ENCODE measurements at regions not wholly inside any gene's neighbourhood (a gene's known extent, or its start where the extent isn't known, plus 50 kb on each side); places are given as distances from the start of the nearest gene placed in this dataset.

GRCh38 chr5:158390577-158390976 is 531.6 kb upstream of the CLINT1 start:
- no peak for DNase-seq

- no peak for DNase-seq
Measured at GRCh38 chr5:158389786-158390185, 530.8 kb upstream of the CLINT1 start.

GRCh38 chr5:158388021-158388420 is 529.1 kb upstream of the CLINT1 start:
- DNase-seq: no peak

- no peak for DNase-seq
Measured at GRCh38 chr5:158387499-158387898, 528.6 kb upstream of the CLINT1 start.

GRCh38 chr5:158385982-158386381 is 527.0 kb upstream of the CLINT1 start:
- DNase-seq: peak; percentile 6

- DNase-seq: no peak
Measured at GRCh38 chr5:158384535-158385481, 525.9 kb upstream of the CLINT1 start.

GRCh38 chr5:158383486-158383885 is 524.5 kb upstream of the CLINT1 start:
- DNase-seq: no peak

- DNase-seq: no peak
Measured at GRCh38 chr5:158382473-158382872, 523.5 kb upstream of the CLINT1 start.

GRCh38 chr5:158381614-158382160 is 522.7 kb upstream of the CLINT1 start:
- no peak for DNase-seq

GRCh38 chr5:158380661-158381060 is 521.7 kb upstream of the CLINT1 start:
- peak; percentile 3 for DNase-seq

GRCh38 chr5:158378931-158379330 is 520.0 kb upstream of the CLINT1 start:
- DNase-seq: no peak

- DNase-seq: no peak
Measured at GRCh38 chr5:158376679-158377078, 517.7 kb upstream of the CLINT1 start.

GRCh38 chr5:158375531-158375930 is 516.6 kb upstream of the CLINT1 start:
- DNase-seq: no peak

GRCh38 chr5:158373608-158374395 is 514.9 kb upstream of the CLINT1 start:
- DNase-seq: no peak

- DNase-seq: no peak
Measured at GRCh38 chr5:158369241-158369640, 510.3 kb upstream of the CLINT1 start.

- no peak for DNase-seq
Measured at GRCh38 chr5:158368686-158369085, 509.7 kb upstream of the CLINT1 start.

- no peak for DNase-seq
Measured at GRCh38 chr5:158364367-158364766, 505.4 kb upstream of the CLINT1 start.

- DNase-seq: no peak
Measured at GRCh38 chr5:158354958-158355357, 496.0 kb upstream of the CLINT1 start.

GRCh38 chr5:158351485-158352125 is 492.7 kb upstream of the CLINT1 start:
- DNase-seq: peak; percentile 45

GRCh38 chr5:158349987-158350386 is 491.0 kb upstream of the CLINT1 start:
- no peak for DNase-seq

- no peak for DNase-seq
Measured at GRCh38 chr5:158344376-158344775, 485.4 kb upstream of the CLINT1 start.

- DNase-seq: no peak
Measured at GRCh38 chr5:158340608-158341007, 481.7 kb upstream of the CLINT1 start.

- no peak for DNase-seq
Measured at GRCh38 chr5:158326256-158326655, 467.3 kb upstream of the CLINT1 start.
